Common myeloid progenitor, CD34-positive (primary cell): ENCODE measurements at regions not wholly inside any gene's neighbourhood (a gene's known extent, or its start where the extent isn't known, plus 50 kb on each side); places are given as distances from the start of the nearest gene placed in this dataset.
A peak's percentile ranks its signal among the peaks of the same experiment; 100 is the strongest.

Source experiments
- CTCF ChIA-PET: fragments of 350-600 bp; sonication (Branson Sonifier 250); formaldehyde crosslinking; loops from one replicate; lab custom pipeline; 2021; ENCODE audit warnings: antibody characterized with exemption; lab: Charles Lee
- POLR2A ChIA-PET: fragments of 350-600 bp; sonication (Branson Sonifier 250); formaldehyde crosslinking; loops from one replicate; lab custom pipeline; 2021; ENCODE audit warnings: antibody characterized with exemption; lab: Charles Lee
- DNase-seq, 3 donors: peaks; one replicate each; pipeline versions ENCODE4 v3.0.0 to v3.0.0-alpha.2; 2013
- H3K27ac ChIP-seq, 2 experiments: 1 replicate in 1 of 2; 2 replicates in 1 of 2; pipeline ENCODE4 v1.7.0; 2013; ENCODE audit warnings: inconsistent platforms in 2 of 2, low read length in 2 of 2, mild to moderate bottlenecking in 2 of 2, low read depth in 1 of 2, moderate library complexity in 1 of 2; ENCODE audit not compliant: severe bottlenecking in 2 of 2, insufficient read depth in 1 of 2, poor library complexity in 1 of 2
- H3K27me3 ChIP-seq, 5 experiments: replicated peaks in 2 of 5; 1 replicate in 3 of 5; 2 replicates in 2 of 5; pipeline versions ENCODE4 v1.6.1 to v1.7.0; 2013; ENCODE audit warnings: low read length in 4 of 5, mild to moderate bottlenecking in 2 of 5, moderate library complexity in 2 of 5, inconsistent platforms in 1 of 5; ENCODE audit not compliant: insufficient read depth in 5 of 5, control insufficient read depth in 4 of 5
- H3K36me3 ChIP-seq, 4 experiments: 1 replicate in 2 of 4; 2 replicates in 2 of 4; pipeline versions ENCODE4 v1.6.1 to v1.7.0; 2013; ENCODE audit warnings: low read length in 3 of 4, control low read depth in 1 of 4, mild to moderate bottlenecking in 1 of 4; ENCODE audit not compliant: control insufficient read depth in 4 of 4, insufficient read depth in 4 of 4
- H3K4me1 ChIP-seq, 4 experiments: 1 replicate in 3 of 4; 2 replicates in 1 of 4; pipeline versions ENCODE4 v1.6.1 to v1.7.1; 2013; ENCODE audit warnings: low read length in 3 of 4, mild to moderate bottlenecking in 3 of 4, control low read depth in 1 of 4, inconsistent platforms in 1 of 4, moderate library complexity in 1 of 4; ENCODE audit not compliant: control insufficient read depth in 4 of 4, insufficient read depth in 4 of 4; ENCODE audit errors: control extremely low read depth in 1 of 4
- H3K4me3 ChIP-seq, 7 experiments: 1 replicate in 4 of 7; 2 replicates in 3 of 7; pipeline versions ENCODE4 v1.5.1 to v1.7.0; 2013; ENCODE audit warnings: mild to moderate bottlenecking in 7 of 7, low read length in 6 of 7, moderate library complexity in 6 of 7, inconsistent platforms in 2 of 7, low read depth in 2 of 7, control low read depth in 1 of 7; ENCODE audit not compliant: insufficient read depth in 4 of 7, control insufficient read depth in 1 of 7; ENCODE audit errors: extremely low read depth in 1 of 7
- H3K9me3 ChIP-seq, 5 experiments: 1 replicate in 4 of 5; 2 replicates in 1 of 5; pipeline versions ENCODE4 v1.6.1 to v1.7.1; 2013; ENCODE audit warnings: low read length in 4 of 5, mild to moderate bottlenecking in 2 of 5, inconsistent platforms in 1 of 5, low read depth in 1 of 5, moderate library complexity in 1 of 5; ENCODE audit not compliant: control insufficient read depth in 4 of 5, insufficient read depth in 2 of 5; ENCODE audit errors: control extremely low read depth in 1 of 5
- WGBS: methylation state at CpG from one replicate; pipeline ENCODE4 v1.1.5; 2013; ENCODE audit not compliant: insufficient coverage; 5-methylcytosine and 5-hydroxymethylcytosine counted together

DNA sequence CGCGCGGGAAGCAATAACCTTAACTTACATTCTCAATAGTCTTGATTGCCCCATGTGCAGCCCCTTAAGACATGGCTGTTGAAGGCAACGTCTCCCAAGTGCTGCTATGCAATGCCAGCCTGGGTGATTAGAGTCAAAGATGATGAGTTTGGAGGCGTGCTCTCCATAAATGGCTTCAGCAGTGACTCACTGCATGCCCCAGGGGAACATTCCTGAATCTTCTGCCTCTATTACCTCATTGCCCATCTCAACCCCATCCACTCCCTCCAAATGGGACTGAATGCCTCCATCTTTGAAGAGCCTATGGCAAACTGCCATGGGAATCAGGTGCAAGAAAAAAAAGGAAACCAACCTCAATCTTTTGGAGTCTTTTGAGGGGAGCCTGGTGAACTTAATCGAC, 282.8 kb downstream of the SNX10 start:
- 94% methylated on average over 2 of the region's 6 CpGs for WGBS
- peaks cover 0 to 6% (median 0%) of the 10 kb centered on the region in 5 experiments for H3K9me3 ChIP-seq
- no peaks in the 10 kb centered on the region for H3K36me3 ChIP-seq
- peaks cover 0 to 2% (median 0%) of the 10 kb centered on the region in 4 experiments for H3K4me1 ChIP-seq
- H3K4me3 ChIP-seq, result no peak overlapping the region
- H3K27ac ChIP-seq, result no peak overlapping the region
- no peak for DNase-seq
- POLR2A ChIA-PET, result interaction anchor here (0.9 kb wide), 1 partner anchor 60 kb away, joined by 3 read pairs; no protein-coding TSS in a partner anchor
- no peaks in the 10 kb centered on the region for H3K27me3 ChIP-seq
- CTCF ChIA-PET, result interaction anchor here (1.2 kb wide), 1 partner anchor 15 kb away, joined by 3 read pairs; no protein-coding TSS in a partner anchor

DNA sequence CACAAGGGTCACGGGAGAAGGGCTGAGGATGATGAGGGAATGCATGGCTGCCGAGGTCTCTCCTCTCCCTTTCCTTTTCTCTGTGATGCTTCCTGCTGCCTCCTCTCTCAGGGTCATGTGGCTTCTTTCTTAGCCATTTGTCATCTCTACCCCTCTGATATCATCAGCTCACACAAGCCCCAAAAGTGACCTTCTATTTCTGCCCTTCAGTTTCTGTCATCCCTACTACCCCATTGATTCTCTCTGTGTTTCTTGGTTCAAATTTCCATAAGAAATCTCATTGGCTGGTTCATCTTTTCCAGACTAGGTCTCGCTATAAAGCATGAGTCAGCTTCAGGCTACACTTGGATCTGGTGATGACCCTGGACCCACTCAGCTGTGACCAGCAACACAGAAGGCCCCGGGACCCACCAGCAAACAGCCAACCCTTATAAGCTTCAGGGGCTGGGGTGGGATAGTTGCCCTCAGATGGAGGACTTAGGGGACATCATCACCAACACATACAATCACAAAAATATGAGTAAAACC, 284.3 kb downstream of the SKAP2 start:
- H3K36me3 ChIP-seq, result no peaks in the 10 kb centered on the region
- CTCF ChIA-PET, result no interaction called here
- no peak overlapping the region for H3K27ac ChIP-seq
- 96% methylated on average over 3 of the region's 4 CpGs for WGBS
- no peaks in the 10 kb centered on the region for H3K27me3 ChIP-seq
- H3K4me1 ChIP-seq, result peaks cover 0 to 2% (median 0%) of the 10 kb centered on the region in 4 experiments
- DNase-seq, result no peak
- H3K4me3 ChIP-seq, result no peak overlapping the region
- no peaks in the 10 kb centered on the region for H3K9me3 ChIP-seq
- POLR2A ChIA-PET, result no interaction called here

- ChIA-PET POLR2A (no interaction called here), CTCF (no interaction called here)
- WGBS, result 100% methylated on average over 3 of the region's 4 CpGs
- Histone ChIP-seq H3K4me3 (no peak overlapping the region), H3K27ac (no peak overlapping the region), H3K27me3 (no peaks in the 10 kb centered on the region), H3K4me1 (peaks cover 0 to 2% (median 0%) of the 10 kb centered on the region in 4 experiments), H3K36me3 (no peaks in the 10 kb centered on the region), H3K9me3 (no peaks in the 10 kb centered on the region)
- DNase-seq, result no peak
Observed at GRCh38 chr7:26580711-26581110, 283.7 kb downstream of the SKAP2 start.

DNA sequence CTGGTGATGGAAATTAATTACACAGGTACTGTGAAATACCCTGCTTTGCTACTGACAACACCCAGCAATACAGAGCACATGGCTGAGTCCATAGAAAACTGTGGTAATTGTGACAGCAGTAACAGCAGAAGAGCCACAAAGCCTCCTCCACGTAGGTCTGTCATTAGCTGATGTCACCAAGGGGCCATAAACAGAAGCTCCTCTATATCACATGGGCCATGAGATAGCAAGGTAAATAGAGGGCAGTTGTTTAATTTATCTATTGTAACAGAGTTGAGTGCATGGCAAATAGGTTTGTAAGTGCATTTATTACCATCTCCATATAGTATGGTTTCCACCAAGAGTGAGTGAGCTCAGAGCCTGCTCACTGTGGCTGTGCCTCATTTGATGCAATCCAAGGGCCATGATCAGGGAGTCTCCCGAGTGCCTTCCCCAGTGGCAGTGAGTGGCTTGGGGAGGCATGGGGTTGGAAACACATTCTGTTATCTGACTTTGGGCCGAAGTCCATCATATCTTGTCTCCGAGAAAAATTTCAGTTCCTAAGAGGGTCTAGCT, 281.2 kb downstream of the SKAP2 start:
- WGBS, result 94% methylated on average over 2 of the region's 4 CpGs

GRCh38 chr7:26584326-26584725, 280.1 kb downstream of the SKAP2 start:
- H3K27me3 ChIP-seq, result no peaks in the 10 kb centered on the region
- CTCF ChIA-PET, result interaction anchor here (0.6 to 1.5 kb wide), 3 partner anchors 19 to 35 kb away, joined by 3 to 4 read pairs (median 3); no protein-coding TSS in a partner anchor
- no CpG with 5 or more reads among the region's 2 CpGs for WGBS
- H3K4me3 ChIP-seq, result no peak overlapping the region
- no peaks in the 10 kb centered on the region for H3K36me3 ChIP-seq
- H3K9me3 ChIP-seq, result no peaks in the 10 kb centered on the region
- peaks cover 3 to 12% (median 10%) of the 10 kb centered on the region in 4 experiments for H3K4me1 ChIP-seq
- POLR2A ChIA-PET, result interaction anchor here (0.6 to 0.7 kb wide), 2 partner anchors 12 to 187 kb away, joined by 5 to 8 read pairs; no protein-coding TSS in a partner anchor
- no peak overlapping the region for H3K27ac ChIP-seq
- no peak for DNase-seq

More for the DNA sequence above, 281.2 kb downstream of the SKAP2 start:
- peaks cover 3 to 12% (median 10%) of the 10 kb centered on the region in 4 experiments for H3K4me1 ChIP-seq
- ChIA-PET CTCF (interaction anchor here (1.5 kb wide), 1 partner anchor 21 kb away, joined by 4 read pairs; no protein-coding TSS in a partner anchor), POLR2A (no interaction called here)
- H3K4me3 ChIP-seq, result no peak overlapping the region
- no peak for DNase-seq
- no peak overlapping the region for H3K27ac ChIP-seq
- H3K36me3 ChIP-seq, result no peaks in the 10 kb centered on the region
- H3K9me3 ChIP-seq, result no peaks in the 10 kb centered on the region
- no peaks in the 10 kb centered on the region for H3K27me3 ChIP-seq

DNA sequence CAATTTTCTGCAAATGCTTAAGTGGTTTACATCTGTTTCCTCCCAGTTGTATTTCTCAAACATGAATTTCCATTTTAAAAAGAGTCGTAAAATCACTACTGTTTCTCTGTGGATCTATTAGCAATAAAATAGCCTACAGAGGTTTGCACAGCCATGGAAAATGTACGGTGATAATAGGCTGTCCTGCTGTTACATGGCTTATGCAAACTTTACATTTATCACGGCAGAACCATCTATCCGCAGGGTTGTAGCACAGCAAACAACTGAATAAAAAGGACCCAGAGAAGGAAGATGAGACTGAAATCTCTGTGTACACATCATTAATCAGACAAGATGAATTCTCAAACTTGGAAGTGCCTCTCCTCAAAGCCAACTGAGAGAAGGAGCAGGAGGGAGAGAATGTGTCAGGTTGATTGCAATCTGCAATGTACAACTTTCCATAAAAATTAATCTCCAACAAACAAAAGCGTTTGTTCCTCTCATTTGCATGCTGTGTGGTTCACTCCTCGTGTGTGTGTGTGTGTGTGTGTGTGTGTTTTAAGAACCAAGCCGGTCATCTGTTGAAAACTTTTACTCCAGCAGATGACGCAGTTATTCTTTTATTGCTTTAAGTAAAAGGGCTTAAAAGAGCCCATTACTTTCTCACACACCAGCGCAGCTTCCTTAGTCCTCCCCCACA, 279.3 kb downstream of the SKAP2 start:
- WGBS, result 100% methylated on average over 1 of the region's 9 CpGs

More for the DNA sequence above, 279.3 kb downstream of the SKAP2 start:
- peaks cover 3 to 12% (median 9%) of the 10 kb centered on the region in 4 experiments for H3K4me1 ChIP-seq
- H3K27ac ChIP-seq, result no peak overlapping the region
- no peak overlapping the region for H3K4me3 ChIP-seq
- no peaks in the 10 kb centered on the region for H3K27me3 ChIP-seq
- CTCF ChIA-PET, result interaction anchor here (1.5 kb wide), 2 partner anchors 19 to 23 kb away, joined by 3 to 4 read pairs; no protein-coding TSS in a partner anchor
- DNase-seq, result peak; percentile 10 to 50 (median 48)
- no peaks in the 10 kb centered on the region for H3K36me3 ChIP-seq
- POLR2A ChIA-PET, result no interaction called here
- H3K9me3 ChIP-seq, result no peaks in the 10 kb centered on the region
